Stimulated activated CD4-positive, alpha-beta T cell treated with anti-CD3 and anti-CD28 coated beads, Interleukin-12 subunit alpha, Interleukin-12 subunit beta, amount 100 ng/mL, for 4 hours (primary cell): ENCODE measurements at regions not wholly inside any gene's neighbourhood (a gene's known extent, or its start where the extent isn't known, plus 50 kb on each side); places are given as distances from the start of the nearest gene placed in this dataset.
A peak's percentile ranks its signal among the peaks of the same experiment; 100 is the strongest.

Source experiments
- DNase-seq: peaks from one replicate; pipeline ENCODE4 v3.0.0-alpha.2; 2020

DNA sequence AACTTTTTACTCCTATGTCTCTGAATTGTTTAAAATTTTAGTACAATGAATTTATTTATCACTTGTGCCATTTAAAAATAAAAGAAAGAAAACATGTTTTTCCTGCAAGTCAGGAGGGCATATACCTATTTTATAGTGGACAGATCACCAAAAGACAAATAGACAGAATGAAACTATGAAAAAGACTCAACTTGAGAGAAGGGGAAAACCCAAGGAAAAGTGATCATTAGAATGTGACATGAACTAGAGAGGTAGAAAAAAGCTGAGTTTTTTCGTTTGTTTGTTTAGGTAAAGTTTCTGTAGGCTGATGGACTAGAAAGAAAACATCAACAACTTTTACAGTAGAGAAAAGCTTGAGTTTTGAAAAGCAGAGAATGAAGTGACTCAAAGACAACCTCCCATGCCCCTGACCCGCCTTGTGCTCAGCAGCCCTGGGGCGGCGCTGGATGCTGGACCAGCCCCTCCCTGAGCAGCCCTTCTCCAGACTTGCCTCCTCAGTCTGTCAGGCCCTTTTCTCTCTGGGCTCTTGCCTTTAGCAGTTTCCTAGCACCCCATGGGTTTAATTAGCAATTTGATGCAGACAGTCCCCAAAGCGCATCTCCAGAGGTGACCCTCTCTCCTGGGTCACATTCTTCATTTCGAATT lies 95.1 kb upstream of the ARID2 start:
- DNase-seq: no peak

DNA sequence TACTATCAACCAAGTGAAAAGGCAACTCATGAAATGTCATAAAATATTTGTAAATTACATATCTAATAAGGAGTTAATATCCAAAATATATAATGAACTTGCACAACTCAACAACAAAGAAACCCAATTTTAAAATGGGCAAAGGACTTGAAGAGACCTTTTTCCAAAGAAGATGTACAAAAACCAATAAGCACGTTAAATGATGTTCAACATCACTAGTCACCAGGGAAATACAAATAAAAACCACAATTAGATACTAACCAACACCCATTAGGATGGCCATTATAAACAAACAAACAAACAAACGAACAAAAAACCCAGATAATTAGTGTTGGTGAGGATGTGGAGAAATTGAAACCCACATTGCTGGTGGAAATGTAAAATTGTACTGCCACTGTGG lies 92.3 kb upstream of the ARID2 start:
- DNase-seq: no peak

- DNase-seq: no peak
Measured at GRCh38 chr12:45637706-45638105, 91.8 kb upstream of the ARID2 start.

- no peak for DNase-seq
Measured at GRCh38 chr12:45638386-45638785, 91.1 kb upstream of the ARID2 start.

- DNase-seq: no peak
Measured at GRCh38 chr12:45644541-45644940, 85.0 kb upstream of the ARID2 start.

DNA sequence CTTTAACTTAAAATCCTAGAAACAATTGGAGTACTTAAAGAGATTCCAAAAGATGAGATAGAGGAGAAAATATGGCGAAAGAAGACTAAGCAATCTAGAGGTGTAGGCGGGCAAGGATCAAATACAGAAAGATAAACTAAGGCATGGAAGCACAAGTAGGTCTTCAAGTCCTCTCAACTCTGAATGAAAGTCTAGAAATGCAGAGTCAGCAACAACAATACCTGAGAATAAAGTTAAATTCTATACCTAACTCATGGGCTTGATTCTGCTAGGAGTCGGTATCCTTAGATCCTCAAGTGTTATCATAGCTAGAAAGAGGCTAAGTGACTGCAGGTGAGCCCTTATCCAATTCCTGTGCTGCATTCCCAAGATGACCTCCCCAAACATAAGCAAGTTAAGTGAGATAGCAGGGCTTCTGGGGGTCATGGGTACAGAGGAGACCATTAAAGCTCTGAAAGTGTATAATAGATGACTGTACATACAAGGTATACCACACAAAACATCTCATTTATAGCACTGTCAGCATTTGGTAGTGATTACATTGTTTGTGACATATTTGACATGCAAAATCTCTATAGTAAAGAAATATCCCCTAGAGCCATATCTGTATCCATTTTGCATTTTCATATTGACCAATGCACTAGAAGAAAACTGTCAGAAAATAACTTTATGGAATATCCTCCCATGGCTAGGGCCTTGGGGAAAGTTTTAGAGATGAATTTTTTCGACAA lies 82.5 kb upstream of the ARID2 start:
- DNase-seq: no peak

- no peak for DNase-seq
Measured at GRCh38 chr12:45648070-45648469, 81.4 kb upstream of the ARID2 start.

GRCh38 chr12:45651029-45651428 lies 78.5 kb upstream of the ARID2 start:
- no peak for DNase-seq

DNA sequence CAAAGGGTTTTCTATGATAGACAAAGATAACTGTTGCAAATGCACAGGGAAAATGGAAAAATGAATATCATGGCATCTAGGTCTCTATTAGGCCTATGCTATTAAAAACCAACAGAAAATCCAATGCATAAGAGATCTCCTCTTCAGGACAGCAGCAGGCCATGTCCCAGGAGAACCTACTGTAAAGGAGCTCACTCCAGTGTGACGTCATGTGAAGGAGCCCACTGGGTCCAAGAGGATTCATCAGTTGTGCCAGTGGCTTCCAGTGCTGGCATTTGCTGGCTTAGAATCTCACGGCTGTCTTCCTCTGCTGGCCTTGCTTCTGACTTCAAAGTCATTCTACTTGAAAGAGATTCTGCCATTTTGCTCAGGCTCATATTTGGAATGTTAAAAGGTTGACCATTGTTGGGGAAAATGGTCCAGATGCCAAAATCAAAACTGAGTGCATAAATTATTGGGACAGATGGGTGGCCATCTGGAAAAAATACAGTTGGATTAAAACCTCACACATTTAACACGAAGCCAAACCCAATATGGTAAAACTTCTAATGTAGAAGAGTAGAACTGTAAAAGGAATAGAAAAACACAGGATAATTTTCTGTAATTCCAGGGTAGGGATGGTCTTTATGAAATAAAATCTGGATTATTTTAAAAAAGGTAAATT lies 75.4 kb upstream of the ARID2 start:
- no peak for DNase-seq

DNA sequence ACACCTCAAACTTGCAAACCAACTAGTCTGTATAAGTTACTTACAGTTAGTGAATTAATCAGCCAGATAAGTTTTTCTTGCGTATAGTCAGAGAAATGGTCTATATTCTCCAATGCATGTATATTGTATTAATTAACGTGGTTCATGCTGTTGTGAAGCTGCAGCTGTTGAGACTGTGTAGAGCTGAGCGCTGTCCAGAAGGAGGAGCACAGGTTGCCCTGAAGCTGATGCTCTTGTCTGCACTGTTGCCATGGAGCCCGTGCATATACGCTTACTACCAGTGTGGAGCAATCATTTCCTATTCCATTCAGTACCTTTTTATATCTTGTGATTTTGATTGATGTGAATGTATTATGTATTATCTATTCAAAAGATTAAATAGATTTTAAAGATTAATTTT lies 74.3 kb upstream of the ARID2 start:
- peak; percentile 7 for DNase-seq

GRCh38 chr12:45655743-45656142 lies 73.8 kb upstream of the ARID2 start:
- DNase-seq: no peak

DNA sequence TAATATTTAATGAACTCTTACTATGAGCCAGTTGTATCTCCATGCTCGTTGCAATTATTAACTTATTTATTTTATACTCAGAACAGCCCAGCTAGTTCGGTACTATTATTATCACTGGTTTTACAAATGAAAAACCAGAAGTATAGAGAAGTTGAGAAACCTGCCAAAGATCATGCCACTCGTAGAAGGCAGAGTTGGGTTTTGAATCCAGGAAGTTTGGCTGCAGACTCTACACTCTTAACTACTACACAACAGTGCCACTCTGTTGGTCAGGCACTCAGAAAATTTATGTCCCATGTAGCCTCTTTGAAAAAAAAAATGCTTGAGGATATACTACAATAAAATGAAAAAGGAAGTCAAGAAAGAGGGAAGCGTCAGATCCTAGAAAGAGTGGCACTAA lies 71.5 kb upstream of the ARID2 start:
- DNase-seq: no peak

DNA sequence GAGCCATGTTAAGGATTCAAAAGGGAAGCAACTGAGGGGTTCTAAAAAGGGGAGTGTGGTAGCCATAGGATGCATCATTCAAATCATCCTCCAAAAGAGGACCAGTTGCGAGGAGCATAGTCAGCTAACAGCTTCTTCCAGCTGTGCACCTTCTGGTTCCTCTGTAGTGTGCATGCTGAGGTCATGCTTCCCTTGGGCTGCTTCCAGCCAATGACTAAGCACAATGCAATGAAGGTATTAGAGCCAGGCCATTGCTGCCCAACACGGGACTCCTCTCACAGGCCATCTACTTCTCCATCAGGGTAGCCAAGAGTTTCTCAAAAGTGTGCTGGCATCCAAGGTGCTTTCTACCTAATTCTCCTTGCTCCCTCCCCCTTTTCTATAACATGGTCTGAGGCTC lies 69.2 kb upstream of the ARID2 start:
- DNase-seq: no peak

DNA sequence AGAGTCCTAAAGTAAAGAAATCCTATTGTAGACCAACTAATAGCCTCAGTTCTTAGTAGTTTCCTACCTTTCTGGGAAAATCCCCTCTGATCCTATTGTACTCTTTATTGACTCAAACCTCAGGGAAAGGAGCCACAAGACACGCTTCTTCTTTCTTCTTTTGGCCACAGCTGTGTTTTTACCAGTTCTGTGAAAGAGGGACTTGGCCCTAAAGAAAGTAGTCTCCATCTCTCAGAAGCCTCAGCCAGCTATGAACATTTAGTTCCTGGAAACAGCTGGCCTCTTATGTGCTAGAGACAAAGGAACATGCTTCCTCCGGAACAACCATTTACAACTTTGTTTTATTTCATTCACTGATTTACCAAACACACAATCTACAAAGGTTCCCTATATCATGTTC lies 66.1 kb upstream of the ARID2 start:
- DNase-seq: no peak

DNA sequence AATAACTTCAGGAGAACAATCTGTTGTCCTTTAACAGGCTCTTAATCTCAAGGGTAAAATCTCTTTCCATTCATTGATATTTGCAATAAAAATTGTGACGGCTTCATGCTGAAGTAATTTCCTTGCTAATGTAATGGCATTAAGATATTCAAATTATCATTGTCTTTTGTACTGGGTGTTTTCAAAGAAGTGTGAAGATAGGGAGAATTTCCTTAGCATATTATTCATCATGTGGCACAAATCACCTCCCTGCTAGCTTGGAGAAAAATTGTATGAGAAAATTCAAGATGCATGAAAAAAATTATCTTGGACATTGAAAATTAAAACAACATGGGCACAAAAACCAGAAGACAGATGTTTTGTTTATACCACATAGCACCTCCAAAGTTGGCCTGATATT lies 63.6 kb upstream of the ARID2 start:
- DNase-seq: no peak

DNA sequence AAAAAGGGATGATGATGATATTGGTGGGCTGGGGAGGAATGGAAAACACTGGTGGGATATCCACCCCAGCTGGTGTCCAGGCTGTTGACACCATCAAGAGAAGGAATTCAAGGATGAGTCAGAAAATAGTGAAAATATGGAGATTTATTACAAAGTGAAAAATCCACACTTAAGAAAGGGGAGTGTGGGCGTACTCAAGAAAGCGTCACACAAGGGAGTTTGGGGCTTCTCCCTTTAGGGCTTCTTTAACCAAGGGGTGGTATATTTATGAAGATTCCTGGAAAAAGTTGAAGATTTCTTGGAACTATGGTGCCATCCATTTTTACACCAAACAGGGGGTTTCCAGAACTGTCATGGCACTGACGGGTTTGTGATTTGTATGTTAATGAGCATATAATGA lies 63.1 kb upstream of the ARID2 start:
- DNase-seq: no peak

GRCh38 chr12:45666816-45667215 lies 62.7 kb upstream of the ARID2 start:
- no peak for DNase-seq

DNA sequence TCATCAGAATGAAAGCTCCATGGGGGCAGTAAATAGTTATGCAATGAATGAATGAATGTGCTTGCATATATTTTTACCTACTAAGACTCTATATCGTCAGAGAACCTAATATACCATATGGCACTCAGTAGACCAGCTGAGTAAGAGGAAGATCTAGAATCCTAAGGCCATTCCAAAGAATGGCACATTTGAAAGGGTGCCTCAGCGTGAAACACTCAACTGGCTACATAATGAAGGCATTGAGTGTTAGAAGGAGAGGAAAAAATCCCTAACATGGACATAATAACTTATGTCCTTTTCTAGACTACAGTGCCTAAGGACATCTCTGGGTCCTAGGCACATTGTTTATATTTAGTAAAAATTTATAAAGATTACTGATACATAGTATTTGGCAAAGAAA lies 61.7 kb upstream of the ARID2 start:
- no peak for DNase-seq

DNA sequence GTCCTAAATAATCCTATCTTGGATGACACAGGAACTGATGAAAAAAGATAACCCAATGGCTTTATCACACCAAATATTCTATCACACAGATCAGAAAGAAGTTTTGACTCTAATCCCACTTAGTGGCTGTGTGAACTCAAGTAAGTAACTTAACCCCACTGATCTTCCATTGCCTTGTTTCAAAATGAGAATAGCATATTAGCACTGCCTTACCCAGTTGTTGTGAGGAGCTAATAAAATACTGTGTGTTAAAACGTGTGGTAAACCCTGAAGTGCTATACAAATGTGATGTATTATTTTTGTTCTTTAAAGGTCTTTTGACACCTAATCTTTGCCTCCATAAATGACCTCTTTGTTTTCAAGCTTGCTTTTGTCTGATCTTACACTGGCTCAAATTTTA lies 60.9 kb upstream of the ARID2 start:
- DNase-seq: no peak

DNA sequence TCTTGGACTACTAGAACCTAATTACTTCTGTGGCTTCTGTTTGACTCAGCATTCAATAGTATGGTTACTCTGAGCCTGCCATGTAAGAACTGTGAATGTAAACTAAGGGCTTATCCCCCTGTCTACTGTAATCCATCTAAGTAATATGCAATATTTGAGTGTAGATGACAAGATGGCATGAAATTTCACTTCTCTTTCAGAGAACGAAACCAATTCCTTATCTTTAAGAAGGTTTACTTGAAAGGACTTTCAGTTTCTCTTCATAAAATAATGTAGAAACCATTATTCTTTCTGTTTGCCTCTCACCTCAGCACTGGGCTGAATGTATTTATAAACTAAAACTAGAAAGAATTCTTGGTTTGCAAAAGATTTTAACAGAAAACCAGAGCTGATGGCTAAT lies 60.4 kb upstream of the ARID2 start:
- no peak for DNase-seq

GRCh38 chr12:45669792-45670191 lies 59.7 kb upstream of the ARID2 start:
- DNase-seq: no peak

- no peak for DNase-seq
Measured at GRCh38 chr12:45670346-45671065, 59.0 kb upstream of the ARID2 start.

DNA sequence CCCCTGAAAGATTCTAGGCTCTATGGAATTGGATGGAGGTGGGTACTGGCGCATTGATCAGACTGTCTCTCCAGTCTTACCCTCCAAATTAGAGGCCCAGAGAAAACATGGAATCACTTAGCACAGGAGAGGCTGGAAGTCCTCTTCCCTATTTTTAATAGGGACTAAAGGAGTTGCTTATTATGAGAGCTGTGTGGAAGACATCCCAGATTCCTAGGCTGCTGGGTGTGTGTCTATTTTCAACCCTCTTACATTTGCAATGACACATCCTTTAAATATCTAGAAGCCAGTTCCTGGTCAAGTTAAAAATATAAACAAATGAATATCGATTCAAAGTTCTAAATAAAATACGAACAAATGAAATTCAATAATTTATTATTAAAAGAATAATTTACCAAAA lies 58.3 kb upstream of the ARID2 start:
- no peak for DNase-seq
